Choroid plexus epithelial cell (primary cell): ENCODE measurements at regions not wholly inside any gene's neighbourhood (a gene's known extent, or its start where the extent isn't known, plus 50 kb on each side); places are given as distances from the start of the nearest gene placed in this dataset.
A peak's percentile ranks its signal among the peaks of the same experiment; 100 is the strongest.

Source experiments
- DNase-seq: peaks from one replicate; pipeline ENCODE4 v3.0.0-alpha.2; 2010; ENCODE audit warnings: low read depth
- H3K4me3 ChIP-seq: 2 replicates; pipeline ENCODE4 v1.5.1; 2011; ENCODE audit warnings: low read depth, mild to moderate bottlenecking, control low read depth, low read length, moderate library complexity
- CTCF ChIP-seq: conservative IDR thresholded peaks from 2 replicates; pipeline ENCODE4 v1.5.1; 2011; ENCODE audit warnings: low read depth, mild to moderate bottlenecking, control low read depth, inconsistent platforms, low read length, moderate library complexity

DNA sequence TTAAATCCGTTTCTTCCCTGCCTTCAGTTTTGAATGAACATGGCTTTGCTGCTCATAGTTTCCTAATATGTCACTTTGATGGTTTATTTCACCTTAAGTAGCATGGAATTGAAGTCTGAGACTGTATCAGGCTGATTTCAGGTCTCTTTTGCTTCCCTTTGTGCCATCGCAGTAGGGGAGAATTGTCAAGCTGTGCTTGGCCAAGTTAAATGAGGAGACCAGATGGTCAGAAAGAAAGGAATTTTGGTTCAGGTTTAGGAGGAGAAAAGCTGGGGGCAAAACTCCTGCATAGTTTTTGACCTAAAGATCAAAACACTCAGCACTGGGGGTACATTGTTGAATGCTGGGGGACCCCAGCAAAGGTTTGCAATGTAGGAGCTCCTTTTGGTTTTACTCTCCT is 398.4 kb downstream of the NUAK1 start:
- peak; percentile 28 for DNase-seq
- TF ChIP-seq CTCF, result no peak
- no peak overlapping the region for H3K4me3 ChIP-seq

- no peak overlapping the region for H3K4me3 ChIP-seq
These were observed 397.6 kb downstream of the NUAK1 start for GRCh38 chr12:105740970-105741725.

DNA sequence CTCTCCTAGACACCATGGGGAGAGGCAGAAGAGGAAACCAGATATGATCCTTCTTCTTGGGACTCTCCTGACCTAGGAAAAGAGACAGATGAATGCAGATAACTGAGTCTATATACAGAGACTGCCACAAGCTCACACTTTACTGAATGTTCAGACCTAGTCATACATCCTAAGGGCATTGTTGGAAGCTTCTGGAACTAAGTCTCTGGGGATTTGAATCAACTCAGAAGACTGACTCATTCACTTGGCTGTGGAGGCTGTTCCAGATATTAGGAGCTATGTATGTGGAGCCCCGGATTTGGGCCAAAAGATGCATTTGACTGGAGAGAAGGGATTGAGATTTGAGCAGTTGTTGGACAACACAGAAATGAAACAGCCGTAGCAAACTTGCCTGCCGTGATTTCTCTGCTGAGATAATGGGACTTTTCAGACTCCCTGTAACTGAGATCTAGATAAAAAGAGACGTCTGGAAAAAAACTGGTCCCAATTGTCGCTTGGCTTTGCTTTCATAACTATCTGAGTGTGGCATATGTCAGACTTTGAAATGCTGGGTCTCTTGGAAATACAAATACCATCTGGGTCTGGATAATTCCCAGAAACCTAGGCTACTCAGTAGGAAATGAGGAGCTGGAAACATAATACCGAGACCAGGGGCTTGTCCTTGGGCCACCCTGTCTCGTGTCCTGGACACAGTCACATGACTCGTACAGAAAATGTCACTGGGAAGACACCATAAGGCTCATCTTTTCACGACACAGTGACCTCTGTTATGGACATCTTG is 396.8 kb downstream of the NUAK1 start:
- DNase-seq, result peak; percentile 76
- no peak for TF ChIP-seq CTCF
- H3K4me3 ChIP-seq, result no peak overlapping the region

More at GRCh38 chr12:105740970-105741725, 397.6 kb downstream of the NUAK1 start:
- DNase-seq, result peak; percentile 24
- no peak for TF ChIP-seq CTCF

DNA sequence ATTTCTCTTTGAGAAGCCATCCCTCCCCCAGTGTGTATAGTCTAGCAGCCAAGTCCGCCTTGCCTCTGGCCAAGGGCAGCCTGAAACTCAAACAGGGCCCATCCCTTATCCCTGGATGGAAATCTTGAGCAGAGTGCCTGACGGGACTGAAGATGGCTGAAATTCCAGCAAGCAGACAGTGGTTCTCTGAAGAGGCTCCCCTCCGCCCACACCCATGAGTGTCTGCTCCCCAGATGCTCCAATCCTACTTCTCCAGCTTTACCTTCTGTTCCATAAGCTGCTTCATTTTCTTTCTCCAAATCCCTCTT is 396.2 kb downstream of the NUAK1 start:
- TF ChIP-seq CTCF, result no peak
- H3K4me3 ChIP-seq, result no peak overlapping the region
- DNase-seq, result no peak

GRCh38 chr12:105744371-105745058 is 394.2 kb downstream of the NUAK1 start:
- no peak overlapping the region for H3K4me3 ChIP-seq
- TF ChIP-seq CTCF, result no peak
- DNase-seq, result no peak

DNA sequence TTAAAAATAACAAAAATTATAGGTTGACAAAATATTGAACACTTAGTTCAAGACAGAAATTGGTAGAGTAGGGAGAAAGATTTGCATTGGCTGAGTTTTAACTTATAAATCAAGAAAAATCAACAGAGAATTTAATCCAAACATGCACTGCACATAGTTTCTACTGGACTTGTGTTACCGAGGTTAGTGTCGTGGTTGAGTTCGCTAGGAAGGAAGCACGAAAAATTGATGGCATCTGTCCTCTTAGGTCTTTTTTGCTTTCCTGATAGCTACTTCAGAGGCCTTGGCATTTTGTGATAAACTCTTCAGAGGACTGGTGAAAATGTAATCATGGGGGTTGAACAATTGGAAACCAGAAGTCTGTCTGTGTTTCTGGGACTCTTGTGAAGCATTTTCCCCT is 392.9 kb downstream of the NUAK1 start:
- no peak overlapping the region for H3K4me3 ChIP-seq
- TF ChIP-seq CTCF, result no peak
- DNase-seq, result no peak
